LNCaP clone FGC (cell line): ENCODE measurements at regions not wholly inside any gene's neighbourhood (a gene's known extent, or its start where the extent isn't known, plus 50 kb on each side); places are given as distances from the start of the nearest gene placed in this dataset.

Experiments
- DNase-seq: peaks from one replicate; pipeline ENCODE4 v3.0.0-alpha.2; 2011; ENCODE audit warnings: low read depth
- H3K4me3 ChIP-seq: 2 replicates; pipeline ENCODE4 v1.5.1; 2011; ENCODE audit warnings: mild to moderate bottlenecking, low read depth, low read length, control low read depth
- TF ChIP-seq, protein P1 (sequence below): IDR thresholded peaks from 2 replicates; pipeline ENCODE4 v1.5.1; 2012; ENCODE audit warnings: mild to moderate bottlenecking; ENCODE audit not compliant: control insufficient read depth, insufficient read depth; ENCODE audit errors: extremely low read depth

GRCh38 chr2:234632527-234633391 lies 135.9 kb upstream of the ARL4C start:
- no peak overlapping the region for H3K4me3 ChIP-seq
- TF ChIP-seq, protein P1, sequence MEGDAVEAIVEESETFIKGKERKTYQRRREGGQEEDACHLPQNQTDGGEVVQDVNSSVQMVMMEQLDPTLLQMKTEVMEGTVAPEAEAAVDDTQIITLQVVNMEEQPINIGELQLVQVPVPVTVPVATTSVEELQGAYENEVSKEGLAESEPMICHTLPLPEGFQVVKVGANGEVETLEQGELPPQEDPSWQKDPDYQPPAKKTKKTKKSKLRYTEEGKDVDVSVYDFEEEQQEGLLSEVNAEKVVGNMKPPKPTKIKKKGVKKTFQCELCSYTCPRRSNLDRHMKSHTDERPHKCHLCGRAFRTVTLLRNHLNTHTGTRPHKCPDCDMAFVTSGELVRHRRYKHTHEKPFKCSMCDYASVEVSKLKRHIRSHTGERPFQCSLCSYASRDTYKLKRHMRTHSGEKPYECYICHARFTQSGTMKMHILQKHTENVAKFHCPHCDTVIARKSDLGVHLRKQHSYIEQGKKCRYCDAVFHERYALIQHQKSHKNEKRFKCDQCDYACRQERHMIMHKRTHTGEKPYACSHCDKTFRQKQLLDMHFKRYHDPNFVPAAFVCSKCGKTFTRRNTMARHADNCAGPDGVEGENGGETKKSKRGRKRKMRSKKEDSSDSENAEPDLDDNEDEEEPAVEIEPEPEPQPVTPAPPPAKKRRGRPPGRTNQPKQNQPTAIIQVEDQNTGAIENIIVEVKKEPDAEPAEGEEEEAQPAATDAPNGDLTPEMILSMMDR = no peak
- no peak for DNase-seq

GRCh38 chr2:234631646-234632514 lies 135.0 kb upstream of the ARL4C start:
- TF ChIP-seq, protein P1 = no peak
- no peak for DNase-seq
- H3K4me3 ChIP-seq = no peak overlapping the region

DNA sequence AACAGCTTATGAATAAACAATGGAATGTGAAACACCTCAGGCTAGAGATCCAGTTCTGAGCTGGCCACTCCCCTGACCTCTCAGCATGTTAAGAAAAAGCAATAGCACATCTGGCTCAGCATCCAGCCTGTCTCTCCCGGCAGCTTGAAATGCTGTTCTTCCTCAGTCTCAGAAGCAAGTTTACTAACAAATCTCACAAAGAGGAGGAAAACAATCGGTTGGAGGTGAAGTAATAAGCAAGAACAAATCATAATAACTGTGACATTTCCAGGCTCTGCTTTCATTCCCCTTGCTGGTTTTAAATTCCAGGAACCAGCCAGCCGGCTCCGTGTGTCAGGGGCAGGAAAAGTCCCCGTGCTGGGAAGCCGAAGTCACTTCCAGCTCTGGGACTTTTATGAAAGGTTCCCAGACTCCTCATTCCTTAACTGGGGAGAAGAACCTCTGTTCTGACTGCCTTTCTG lies 133.9 kb upstream of the ARL4C start:
- no peak for DNase-seq
- no peak overlapping the region for H3K4me3 ChIP-seq
- TF ChIP-seq, protein P1 = no peak

DNA sequence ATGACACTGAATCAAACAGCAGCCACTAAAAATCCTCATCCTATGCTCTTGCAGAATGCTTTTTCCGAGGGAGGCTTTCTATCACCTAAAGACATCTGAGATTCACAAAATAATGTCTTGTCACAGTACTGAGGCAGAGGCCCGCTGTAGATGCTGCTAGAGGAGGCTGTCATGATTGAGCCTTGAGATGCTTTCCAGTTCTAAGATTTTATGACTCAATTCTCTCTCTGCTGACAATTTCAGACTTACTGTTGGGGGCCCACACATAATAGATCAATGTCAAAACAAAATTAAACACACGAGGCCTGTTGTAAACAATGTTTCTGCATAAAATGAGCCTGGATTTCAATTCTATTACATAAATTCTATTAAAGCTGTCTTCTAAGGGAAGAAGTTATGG lies 132.7 kb upstream of the ARL4C start:
- TF ChIP-seq, protein P1 = no peak
- no peak for DNase-seq
- no peak overlapping the region for H3K4me3 ChIP-seq

DNA sequence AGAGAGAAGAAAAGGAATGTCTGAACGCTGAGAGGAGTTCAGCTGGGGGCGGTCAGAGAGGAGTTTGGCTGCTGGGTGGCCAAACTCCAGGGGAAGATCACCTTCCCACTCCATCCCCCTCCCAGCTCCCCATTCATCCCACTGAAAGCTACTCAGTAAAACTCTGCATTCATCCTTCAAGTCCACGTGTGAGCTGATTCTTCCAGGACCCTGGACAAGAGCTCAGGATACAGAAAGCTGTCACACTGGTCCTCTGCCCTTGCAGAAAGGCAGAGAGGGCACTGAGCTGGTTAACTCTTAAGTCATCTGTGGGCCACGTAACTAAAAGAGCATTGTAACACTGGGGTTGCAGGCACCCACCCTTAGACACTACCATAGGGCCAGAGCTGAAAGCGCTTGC lies 132.1 kb upstream of the ARL4C start:
- H3K4me3 ChIP-seq = no peak overlapping the region

GRCh38 chr2:234627308-234627707 lies 130.4 kb upstream of the ARL4C start:
- no peak overlapping the region for H3K4me3 ChIP-seq
- TF ChIP-seq, protein P1 = no peak
- no peak for DNase-seq

More for the DNA sequence above, 132.1 kb upstream of the ARL4C start:
- TF ChIP-seq, protein P1 = no peak
- DNase-seq = no peak
